Gastroesophageal sphincter (tissue), 3 donors: ENCODE measurements at regions not wholly inside any gene's neighbourhood (a gene's known extent, or its start where the extent isn't known, plus 50 kb on each side); places are given as distances from the start of the nearest gene placed in this dataset.

Experiments used
- EP300 ChIP-seq: sonication (generic); formaldehyde crosslinking; IDR thresholded peaks from one replicate; pipeline ENCODE4 v1.6.1; 2017; ENCODE audit warnings: antibody characterized with exemption, mild to moderate bottlenecking
- POLR2A ChIP-seq, 2 donors: fragments of 450-650 bp; IDR thresholded peaks; one replicate each; pipeline ENCODE4 v1.6.1; 2017; ENCODE audit warnings: antibody characterized with exemption in 2 of 2, mild to moderate bottlenecking in 2 of 2, moderate library complexity in 1 of 2
- POLR2AphosphoS5 ChIP-seq: sonication (generic); formaldehyde crosslinking; IDR thresholded peaks from one replicate; pipeline ENCODE4 v1.6.1; 2017; ENCODE audit warnings: antibody characterized with exemption
- TF ChIP-seq, protein P1 (sequence below), 4 experiments: fragments of 200-600 bp in 2 of 4; fragments of 450-650 bp in 2 of 4; sonication (generic) in 1 of 4; IDR thresholded peaks; one replicate each; pipeline ENCODE4 v1.5.1; 2017 to 2019; ENCODE audit warnings: antibody characterized with exemption in 4 of 4, mild to moderate bottlenecking in 2 of 4, moderate library complexity in 2 of 4

GRCh38 chr2:239673641-239674040 is 272.8 kb upstream of the HDAC4 start:
- TF ChIP-seq, protein P1, sequence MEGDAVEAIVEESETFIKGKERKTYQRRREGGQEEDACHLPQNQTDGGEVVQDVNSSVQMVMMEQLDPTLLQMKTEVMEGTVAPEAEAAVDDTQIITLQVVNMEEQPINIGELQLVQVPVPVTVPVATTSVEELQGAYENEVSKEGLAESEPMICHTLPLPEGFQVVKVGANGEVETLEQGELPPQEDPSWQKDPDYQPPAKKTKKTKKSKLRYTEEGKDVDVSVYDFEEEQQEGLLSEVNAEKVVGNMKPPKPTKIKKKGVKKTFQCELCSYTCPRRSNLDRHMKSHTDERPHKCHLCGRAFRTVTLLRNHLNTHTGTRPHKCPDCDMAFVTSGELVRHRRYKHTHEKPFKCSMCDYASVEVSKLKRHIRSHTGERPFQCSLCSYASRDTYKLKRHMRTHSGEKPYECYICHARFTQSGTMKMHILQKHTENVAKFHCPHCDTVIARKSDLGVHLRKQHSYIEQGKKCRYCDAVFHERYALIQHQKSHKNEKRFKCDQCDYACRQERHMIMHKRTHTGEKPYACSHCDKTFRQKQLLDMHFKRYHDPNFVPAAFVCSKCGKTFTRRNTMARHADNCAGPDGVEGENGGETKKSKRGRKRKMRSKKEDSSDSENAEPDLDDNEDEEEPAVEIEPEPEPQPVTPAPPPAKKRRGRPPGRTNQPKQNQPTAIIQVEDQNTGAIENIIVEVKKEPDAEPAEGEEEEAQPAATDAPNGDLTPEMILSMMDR (IDR thresholded peaks at IDR 0.05) = no peak
- no peak for TF ChIP-seq EP300
- TF ChIP-seq POLR2A (IDR thresholded peaks at IDR 0.05) = no peak
- TF ChIP-seq POLR2AphosphoS5 = no peak
